HG03066 (cell line): ENCODE measurements at regions not wholly inside any gene's neighbourhood (a gene's known extent, or its start where the extent isn't known, plus 50 kb on each side); places are given as distances from the start of the nearest gene placed in this dataset.
"Not testable (repeated sequence)": the region's sequence is repeated elsewhere in the genome, so short reads cannot be mapped to it uniquely, and the experiment has no call there.

ENCODE experiments used
- ATAC-seq: cut with Tn5 transposase; IDR thresholded peaks from one replicate; pipeline ENCODE4 v1.9.1; 2021; ENCODE audit warnings: low read depth; ENCODE audit not compliant: unreplicated experiment

GRCh38 chr14:77985211-77985615 is 185.0 kb upstream of the NRXN3 start:
- no peak for ATAC-seq

DNA sequence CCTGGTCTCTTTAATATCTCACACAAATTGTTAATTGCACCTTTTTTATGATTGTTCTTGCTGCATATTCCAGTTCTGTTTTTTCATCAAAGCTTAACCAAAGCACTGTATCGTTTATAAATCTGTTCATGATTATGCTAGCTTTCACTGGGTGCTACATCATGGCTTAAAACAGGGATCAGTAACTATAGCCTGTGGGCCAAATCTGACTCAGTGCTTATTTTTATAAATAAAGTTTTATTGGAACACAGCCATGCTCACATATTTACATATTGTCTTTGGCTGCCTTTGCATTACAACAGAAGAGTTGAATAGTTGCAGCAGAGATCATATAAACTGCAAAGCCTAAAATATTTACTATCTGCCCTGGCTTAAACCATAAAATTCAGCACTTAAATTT is 183.4 kb upstream of the NRXN3 start:
- ATAC-seq, result no peak

- no peak for ATAC-seq
Observed at GRCh38 chr14:77988096-77988870, 181.9 kb upstream of the NRXN3 start.

DNA sequence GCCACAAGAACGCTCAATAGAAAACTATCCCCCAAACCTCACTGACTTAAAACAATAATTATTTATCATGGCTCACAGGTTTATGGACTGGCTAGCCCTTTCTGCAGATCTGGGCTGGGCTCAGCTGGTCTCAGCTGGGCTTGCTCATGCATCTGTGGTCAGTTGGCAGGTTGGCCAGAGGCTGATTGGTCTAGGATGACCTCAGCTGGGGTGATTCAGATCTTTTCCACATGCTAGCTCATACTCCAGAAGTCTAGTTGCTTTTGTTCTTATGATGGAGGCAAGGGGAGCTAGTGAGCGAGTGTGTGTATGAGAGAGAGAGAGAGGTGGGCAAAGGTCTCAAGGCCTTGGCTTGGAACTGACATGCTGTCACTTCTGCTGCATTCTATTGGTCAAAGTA is 181.2 kb upstream of the NRXN3 start:
- no peak for ATAC-seq

- ATAC-seq, result no peak
Observed at GRCh38 chr14:77989441-77989991, 180.7 kb upstream of the NRXN3 start.

DNA sequence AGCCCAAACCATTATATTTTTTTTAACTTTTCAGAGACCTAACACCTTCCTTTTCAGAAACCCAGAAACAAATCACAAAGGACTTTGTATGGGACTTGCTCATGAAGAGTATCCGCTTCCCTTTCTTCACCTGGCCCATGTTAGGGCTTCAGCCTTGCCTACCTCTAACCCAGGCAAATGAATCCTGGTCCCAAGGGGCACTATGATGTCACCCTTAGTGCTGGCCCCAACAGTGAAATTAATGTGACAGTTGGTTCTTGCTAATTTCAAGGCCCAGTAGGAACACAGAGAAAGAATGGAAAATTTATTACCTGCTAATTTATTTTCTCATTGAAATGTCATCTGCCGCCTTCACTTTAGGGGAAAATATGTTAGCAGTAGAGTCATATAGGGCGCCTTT is 179.8 kb upstream of the NRXN3 start:
- ATAC-seq, result no peak

DNA sequence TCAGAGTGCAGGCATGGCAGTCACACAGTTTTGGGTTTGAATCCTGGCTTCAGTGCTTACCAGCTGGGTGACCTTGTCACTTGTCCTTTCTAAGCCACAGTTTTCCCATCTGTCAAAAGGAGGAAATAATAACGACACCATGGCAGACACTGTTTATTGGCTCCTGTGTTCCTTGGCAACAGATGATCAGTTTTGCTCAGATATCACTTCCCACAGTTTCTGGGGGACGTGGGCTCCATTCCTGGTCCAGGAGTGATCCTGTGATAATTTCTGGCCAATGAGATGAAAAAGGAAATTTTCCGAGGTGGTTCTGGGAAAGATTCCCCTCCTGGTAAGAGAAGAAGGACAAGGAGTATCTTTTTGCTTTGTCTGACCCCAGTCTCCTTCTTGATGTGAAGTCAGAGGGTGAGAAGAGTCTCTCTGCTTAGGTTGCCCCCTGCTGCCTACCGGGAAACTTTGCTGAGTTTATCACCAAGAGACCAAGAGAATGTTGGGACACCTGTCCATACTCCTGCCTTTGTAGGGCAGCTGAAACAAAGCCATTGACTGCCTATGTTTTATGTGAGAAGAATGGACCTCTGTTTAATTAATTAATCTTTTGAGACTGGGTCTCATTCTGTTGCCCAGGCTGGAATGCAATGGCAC is 178.9 kb upstream of the NRXN3 start:
- ATAC-seq, result no peak

- ATAC-seq, result no peak
Observed at GRCh38 chr14:78005325-78005724, 164.8 kb upstream of the NRXN3 start.

GRCh38 chr14:78007160-78007559 is 163.0 kb upstream of the NRXN3 start:
- ATAC-seq, result no peak

GRCh38 chr14:78010688-78011087 is 159.5 kb upstream of the NRXN3 start:
- ATAC-seq, result no peak

DNA sequence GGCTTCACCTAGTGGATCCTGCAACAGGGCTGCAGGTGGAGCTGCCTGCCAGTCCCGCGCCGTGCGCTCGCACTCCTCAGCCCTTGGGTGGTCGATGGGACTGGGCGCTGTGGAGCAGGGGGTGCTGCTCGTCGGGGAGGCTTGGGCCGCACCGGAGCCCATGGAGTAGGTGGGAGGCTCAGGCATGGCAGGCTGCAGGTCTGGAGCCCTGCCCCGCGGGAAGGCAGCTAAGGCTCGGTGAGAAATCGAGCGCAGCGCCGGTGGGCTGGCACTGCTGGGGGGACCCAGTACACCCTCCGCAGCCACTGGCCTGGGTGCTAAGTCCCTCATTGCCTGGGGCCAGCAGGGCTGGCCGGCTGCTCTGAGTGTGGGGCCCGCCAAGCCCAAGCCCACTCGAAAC is 156.3 kb upstream of the NRXN3 start:
- ATAC-seq, result not testable (repeated sequence)

- ATAC-seq, result no peak
Observed at GRCh38 chr14:78016532-78016931, 153.6 kb upstream of the NRXN3 start.

DNA sequence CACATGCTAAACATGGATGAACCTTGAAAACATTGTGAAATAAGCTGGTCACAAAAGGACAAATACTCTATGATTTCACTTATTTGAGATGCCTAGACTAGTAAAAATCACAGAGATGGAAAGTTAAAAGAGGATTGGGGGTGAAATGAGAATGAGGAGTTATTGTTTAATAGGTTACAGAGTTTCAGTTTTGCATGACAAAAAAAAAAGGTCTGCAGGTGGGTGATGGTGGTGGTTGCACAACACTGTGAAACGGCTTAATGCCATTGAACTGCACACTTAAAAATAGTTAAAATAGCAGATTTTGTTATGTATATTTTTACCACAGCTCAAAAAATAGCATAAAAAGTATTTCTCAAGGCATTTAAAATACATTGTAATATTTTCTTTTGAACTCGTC is 151.9 kb upstream of the NRXN3 start:
- no peak for ATAC-seq

DNA sequence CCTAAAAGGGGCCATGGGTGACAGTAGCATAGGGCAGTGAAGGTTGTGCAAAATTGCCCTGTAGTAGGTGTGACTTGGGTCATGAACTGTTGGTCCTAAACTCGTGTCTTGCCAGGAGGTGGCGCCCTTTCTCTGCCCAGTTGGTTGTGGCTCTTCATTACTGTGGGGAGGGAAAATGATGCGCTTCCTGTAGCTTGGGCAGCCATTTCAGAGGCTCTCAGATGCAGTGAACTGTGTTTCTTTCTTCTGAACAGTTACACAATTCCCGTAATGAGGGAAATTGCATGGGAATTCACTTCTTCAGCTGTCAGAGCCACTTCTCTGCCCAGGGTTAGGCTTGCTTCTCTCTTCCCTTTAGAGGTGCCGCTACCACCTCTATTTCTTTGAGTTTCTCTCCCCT is 148.1 kb upstream of the NRXN3 start:
- peak; percentile 76 for ATAC-seq

GRCh38 chr14:78023112-78023511 is 147.1 kb upstream of the NRXN3 start:
- ATAC-seq, result no peak

DNA sequence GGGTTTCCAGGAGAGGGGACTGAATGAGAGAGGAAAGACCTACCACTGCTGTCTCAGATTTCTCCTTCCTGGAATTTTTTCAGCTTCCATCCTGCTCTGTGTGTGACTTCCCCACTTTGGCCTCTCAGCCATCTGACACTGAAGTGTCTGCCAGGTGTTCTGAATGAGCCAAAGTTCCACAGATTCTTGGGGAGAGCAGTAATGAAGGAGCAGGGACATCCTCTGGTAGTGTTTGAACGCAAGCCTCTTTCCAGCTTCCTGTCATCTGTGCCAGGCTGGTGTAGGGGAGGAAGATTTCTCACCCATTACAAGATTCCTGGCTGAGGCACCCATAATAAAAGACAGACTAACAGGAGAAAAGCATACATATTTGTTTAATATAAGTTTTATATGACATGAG is 141.7 kb upstream of the NRXN3 start:
- no peak for ATAC-seq

DNA sequence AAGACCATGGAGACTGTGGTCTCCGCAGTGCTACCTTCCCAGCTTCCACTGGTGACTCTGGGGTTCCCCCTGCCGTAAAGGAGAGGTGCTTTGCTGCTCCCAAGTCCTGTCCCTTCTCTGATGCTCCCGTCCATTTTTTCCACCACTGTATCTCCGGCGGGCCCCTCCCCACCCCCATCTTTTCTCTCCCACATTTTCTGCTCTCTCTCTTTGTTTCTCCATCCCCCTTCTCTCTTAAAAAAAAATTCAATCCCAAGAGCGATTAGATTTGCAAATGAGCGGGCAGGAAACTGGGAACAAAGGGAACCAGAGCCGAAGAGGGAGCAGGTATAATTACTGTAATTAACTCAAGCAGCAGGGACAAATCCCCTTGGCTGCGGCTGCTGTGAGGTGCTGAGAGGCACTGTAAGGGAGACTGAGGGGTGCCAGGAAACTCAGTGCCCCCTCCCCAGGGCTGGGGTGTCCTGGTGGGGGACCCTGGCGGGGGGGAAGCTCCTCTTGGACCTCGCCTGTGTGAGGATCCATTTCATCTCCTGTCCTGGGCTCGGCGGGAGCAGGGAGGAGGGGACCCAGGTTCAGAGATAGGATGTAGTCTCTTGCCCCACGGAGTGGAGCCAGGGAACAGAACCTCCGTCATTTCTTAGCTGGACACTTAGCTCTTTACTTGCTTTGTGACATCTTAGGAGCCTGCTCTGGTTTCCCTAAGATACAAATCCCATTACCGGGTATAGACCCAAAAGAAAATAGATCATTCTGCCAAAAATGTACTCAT is 140.4 kb upstream of the NRXN3 start:
- ATAC-seq, result no peak

GRCh38 chr14:78043349-78043748 is 126.8 kb upstream of the NRXN3 start:
- ATAC-seq, result no peak

DNA sequence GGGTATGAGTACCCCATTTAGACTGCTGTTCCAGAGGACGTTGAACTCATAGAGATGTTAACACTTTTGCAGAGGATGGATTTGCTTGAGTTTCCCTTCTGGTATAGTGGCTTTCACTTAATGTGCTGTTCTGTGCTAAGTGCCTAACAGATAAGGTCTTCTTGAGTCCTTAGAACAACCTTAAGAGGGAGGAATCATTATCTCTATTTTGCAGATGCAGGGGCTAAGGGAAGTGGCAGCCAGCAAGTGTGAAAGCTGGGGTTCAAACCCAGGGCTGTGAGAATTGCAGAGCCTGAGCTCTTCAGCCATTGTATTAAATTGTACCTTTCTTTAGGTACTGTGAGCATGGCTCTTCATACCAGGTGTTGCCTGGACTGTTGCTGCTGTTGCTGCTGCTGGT is 122.1 kb upstream of the NRXN3 start:
- ATAC-seq, result no peak

GRCh38 chr14:78056890-78057289 is 113.3 kb upstream of the NRXN3 start:
- not testable (repeated sequence) for ATAC-seq

DNA sequence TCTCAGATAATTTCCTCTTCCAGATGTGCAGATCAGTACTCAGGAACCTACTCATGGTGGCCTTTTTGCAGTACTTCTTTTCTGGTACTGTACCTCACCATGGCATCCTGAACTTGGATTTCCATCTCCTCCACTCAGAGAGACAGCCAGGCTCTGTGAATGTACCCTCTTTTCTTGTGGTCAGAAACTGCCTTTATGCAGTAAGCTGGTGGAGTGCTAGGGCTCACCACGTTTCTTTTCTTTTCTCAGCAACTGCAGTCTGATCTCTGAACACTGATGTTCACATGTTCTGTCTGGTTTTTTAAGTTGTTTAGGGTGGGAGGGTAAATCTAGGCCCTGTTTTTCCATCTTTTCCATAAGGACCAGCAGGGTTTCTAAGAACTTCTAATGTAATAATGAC is 99.8 kb upstream of the NRXN3 start:
- no peak for ATAC-seq
